Muscle of arm (tissue), 1 donor: ENCODE measurements at regions not wholly inside any gene's neighbourhood (a gene's known extent, or its start where the extent isn't known, plus 50 kb on each side); places are given as distances from the start of the nearest gene placed in this dataset.

Experiments
- DNase-seq: peaks from one replicate; pipeline ENCODE4 v3.0.0-alpha.2; 2013

DNA sequence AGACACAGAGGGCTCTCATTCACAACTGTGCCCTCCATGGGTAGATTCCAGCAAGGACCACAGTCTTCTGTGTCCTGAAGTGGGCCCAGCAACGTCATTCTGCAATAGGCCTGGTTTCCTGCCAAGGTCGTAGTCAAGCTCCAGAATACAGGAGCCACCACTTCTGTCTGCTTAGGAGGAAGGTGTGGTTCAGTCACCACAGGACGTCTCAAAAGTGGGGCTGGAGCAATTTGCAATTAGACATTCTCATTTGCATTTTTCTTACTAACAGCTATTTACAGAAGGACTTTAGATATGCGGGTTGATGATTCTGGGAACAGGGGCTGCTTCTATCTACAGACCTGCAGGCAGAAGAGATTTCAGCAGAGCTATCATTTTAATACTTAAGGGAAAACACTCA is 58.7 kb upstream of the MYRIP start:
- DNase-seq = no peak

GRCh38 chr3:39751286-39751685 is 58.1 kb upstream of the MYRIP start:
- no peak for DNase-seq

DNA sequence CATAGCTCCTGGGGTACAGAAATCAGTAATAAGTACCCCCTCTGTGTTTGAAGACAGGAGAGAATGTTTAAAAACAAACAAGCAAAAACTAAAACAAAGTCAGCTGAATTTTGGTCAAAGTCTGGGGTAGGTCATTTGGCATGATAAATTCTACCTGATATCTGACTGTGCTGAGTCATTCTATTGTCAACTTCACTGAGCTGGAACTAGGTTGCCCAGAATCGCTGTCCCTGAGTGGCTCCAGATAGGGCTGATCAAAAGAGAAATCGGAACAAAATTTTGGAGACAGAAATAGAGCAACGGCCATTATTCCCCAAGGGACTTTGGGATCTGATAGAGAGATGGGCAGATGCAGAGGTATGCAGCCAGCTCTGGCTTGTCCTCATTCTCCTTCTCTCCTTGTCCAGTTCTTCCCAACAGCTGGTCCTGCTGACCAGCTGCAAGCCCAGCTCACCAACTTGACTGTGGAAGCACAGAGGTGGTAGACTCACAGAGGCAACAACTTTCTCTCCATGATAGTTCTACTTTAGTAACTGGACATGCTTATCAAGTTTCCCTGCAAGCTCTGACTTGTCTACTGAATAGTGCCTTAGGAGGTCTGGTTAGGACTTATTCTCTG is 57.3 kb upstream of the MYRIP start:
- DNase-seq = no peak

GRCh38 chr3:39752751-39753150 is 56.7 kb upstream of the MYRIP start:
- no peak for DNase-seq

- DNase-seq = no peak
Measured at GRCh38 chr3:39753391-39753790, 56.0 kb upstream of the MYRIP start.

DNA sequence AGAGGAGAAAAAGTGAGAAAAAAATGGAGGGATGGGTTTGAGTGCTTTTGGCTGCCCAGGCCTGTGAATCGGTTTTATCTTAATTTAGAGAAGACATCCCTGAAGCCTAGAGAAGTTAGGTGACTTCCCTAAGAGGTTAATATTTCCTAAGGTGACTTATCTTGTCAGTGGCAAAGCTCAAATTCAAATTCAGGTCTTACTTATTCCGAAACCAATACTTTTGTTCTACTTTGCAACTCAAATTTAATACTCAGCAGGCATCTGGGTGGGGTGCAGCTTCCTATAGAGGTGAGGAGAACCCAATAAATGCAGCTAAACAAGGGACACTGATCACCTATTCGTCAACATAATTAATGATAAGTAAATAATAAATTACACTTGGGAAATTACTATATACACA is 54.9 kb upstream of the MYRIP start:
- DNase-seq = no peak

GRCh38 chr3:39755100-39755499 is 54.3 kb upstream of the MYRIP start:
- no peak for DNase-seq

DNA sequence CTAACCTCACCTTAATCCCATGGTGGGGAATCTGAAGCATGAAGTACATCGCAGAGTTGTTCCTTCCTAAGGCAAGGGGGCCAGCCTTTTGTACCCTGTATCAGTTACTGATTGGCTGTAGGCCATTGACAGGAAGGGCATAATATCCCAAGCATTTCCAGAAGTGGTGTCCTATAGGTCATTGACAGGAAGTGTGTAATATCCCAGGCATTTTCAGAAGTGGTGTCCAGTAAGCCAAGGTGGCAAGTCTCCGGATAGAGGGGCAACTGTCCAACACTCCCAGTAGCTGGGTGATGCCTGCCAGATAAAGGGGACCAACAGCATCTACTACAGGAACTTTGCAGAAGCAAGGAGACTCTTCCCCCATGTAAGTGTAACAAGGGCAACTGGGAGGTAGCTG is 52.1 kb upstream of the MYRIP start:
- no peak for DNase-seq
